ENCODE measurements at regions not wholly inside any gene's neighbourhood (a gene's known extent, or its start where the extent isn't known, plus 50 kb on each side); places are given as distances from the start of the nearest gene placed in this dataset.

DNA sequence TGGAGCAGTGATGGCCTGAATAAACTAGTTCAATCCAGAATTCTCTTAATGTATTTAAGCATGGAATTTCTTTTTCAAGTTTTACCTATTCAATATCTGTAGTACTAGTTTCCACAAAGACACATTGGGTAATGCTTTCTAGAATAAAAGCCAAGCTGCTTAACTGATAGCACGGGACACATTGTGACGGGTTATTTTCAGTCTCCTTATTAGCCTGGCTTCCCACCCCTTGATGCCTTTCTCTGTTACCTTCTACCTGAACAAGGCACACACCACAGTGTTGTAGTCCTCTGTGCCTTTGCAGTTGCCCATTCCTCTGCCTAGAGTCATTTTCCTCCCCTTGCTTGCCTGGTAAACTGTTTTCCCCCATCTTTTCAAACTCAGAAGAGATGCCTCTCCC lies 139.1 kb downstream of the HDGFL1 start:
- H3K4me1 ChIP-seq = peaks cover 0 to 9% of the 10 kb centered on the region in 2 donors
- no peaks in the 10 kb centered on the region for H3K36me3 ChIP-seq
- TF ChIP-seq, protein P1, sequence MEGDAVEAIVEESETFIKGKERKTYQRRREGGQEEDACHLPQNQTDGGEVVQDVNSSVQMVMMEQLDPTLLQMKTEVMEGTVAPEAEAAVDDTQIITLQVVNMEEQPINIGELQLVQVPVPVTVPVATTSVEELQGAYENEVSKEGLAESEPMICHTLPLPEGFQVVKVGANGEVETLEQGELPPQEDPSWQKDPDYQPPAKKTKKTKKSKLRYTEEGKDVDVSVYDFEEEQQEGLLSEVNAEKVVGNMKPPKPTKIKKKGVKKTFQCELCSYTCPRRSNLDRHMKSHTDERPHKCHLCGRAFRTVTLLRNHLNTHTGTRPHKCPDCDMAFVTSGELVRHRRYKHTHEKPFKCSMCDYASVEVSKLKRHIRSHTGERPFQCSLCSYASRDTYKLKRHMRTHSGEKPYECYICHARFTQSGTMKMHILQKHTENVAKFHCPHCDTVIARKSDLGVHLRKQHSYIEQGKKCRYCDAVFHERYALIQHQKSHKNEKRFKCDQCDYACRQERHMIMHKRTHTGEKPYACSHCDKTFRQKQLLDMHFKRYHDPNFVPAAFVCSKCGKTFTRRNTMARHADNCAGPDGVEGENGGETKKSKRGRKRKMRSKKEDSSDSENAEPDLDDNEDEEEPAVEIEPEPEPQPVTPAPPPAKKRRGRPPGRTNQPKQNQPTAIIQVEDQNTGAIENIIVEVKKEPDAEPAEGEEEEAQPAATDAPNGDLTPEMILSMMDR (IDR thresholded peaks at IDR 0.05) = no peak
- no peak overlapping the region for H3K27ac ChIP-seq
- H3K9me3 ChIP-seq = no peaks in the 10 kb centered on the region
- no peak overlapping the region for H3K4me3 ChIP-seq
- intact Hi-C loops (cut with DNase I) = no loop called here
- no peaks in the 10 kb centered on the region for H3K27me3 ChIP-seq
- no peak for DNase-seq (ENCODE audit: low spot score in 2 of 2)

DNA sequence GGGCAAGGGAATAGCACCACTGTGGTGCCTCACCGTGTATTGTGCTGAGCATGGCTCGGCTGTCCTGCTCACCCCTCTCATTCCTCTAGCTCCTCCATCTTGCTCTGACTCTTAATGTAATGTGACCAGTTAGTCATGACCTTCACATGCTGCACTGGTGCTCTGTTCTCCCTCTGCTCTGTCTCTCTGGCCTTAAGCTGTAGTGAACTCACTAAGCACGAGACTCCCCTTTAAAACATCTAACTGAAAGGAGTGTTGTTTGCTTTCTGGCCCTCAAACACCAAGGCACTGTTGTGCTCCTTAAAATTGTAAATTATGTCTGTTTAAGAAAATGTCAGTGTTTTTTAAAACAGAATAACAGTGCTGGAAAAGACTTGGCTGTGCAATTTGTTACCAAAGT lies 140.4 kb downstream of the HDGFL1 start:
- no peak for DNase-seq (ENCODE audit: low spot score in 2 of 2)
- Histone ChIP-seq H3K27me3 (no peaks in the 10 kb centered on the region), H3K27ac (no peak overlapping the region), H3K4me3 (no peak overlapping the region), H3K9me3 (no peaks in the 10 kb centered on the region), H3K4me1 (peaks cover 0 to 9% of the 10 kb centered on the region in 2 donors), H3K36me3 (no peaks in the 10 kb centered on the region)
- intact Hi-C loops (cut with DNase I) = no loop called here
- TF ChIP-seq, protein P1 (IDR thresholded peaks at IDR 0.05) = no peak

DNA sequence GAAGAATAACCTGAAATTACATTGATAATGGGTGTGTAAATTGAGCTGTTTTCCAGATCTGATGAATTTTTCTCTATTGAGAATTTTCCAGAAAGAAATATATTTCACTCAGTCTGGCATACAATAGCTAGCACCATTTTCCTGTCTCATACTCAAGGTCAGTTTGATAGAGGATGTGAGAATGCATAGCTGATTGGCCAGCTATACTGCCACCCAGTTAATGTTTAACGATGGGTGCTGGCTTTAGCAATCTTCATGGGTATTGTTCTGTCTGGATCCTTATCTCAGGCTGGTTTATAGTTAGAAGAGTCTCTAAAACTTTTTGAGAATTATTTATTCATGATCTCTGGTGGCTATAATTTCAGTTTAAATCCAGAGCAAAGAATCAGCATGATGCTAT lies 147.4 kb downstream of the HDGFL1 start:
- no peaks in the 10 kb centered on the region for H3K4me1 ChIP-seq
- no peak for DNase-seq (ENCODE audit: low spot score in 2 of 2)
- TF ChIP-seq, protein P1 (IDR thresholded peaks at IDR 0.05) = no peak
- peaks cover 0 to 6% of the 10 kb centered on the region in 2 donors for H3K9me3 ChIP-seq
- H3K27me3 ChIP-seq = no peaks in the 10 kb centered on the region
- intact Hi-C loops (cut with DNase I) = no loop called here
- H3K27ac ChIP-seq = no peak overlapping the region
- H3K4me3 ChIP-seq = no peak overlapping the region
- H3K36me3 ChIP-seq = no peaks in the 10 kb centered on the region

DNA sequence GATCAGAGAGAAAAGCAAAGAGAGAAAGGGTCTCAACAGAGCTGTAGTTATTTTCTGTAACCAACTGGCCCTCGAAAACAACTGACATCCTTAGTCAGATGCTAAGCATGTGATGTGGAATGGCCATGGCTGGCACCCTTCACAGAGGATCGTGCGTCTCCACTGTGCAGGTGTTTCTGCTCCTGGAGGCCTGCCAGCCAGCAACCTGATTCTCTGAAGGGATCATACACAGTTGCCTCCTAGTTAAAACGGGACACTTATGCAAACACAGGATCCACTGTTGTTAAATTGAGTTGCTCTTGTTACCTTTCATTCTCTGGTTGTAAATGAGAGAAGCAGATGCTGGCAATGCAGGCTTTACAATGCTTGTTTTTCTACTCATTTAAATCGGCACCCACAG lies 148.5 kb downstream of the HDGFL1 start:
- intact Hi-C loops (cut with DNase I) = no loop called here
- H3K4me3 ChIP-seq = no peak overlapping the region
- no peak overlapping the region for H3K27ac ChIP-seq
- TF ChIP-seq, protein P1 (IDR thresholded peaks at IDR 0.05) = no peak
- H3K36me3 ChIP-seq = no peaks in the 10 kb centered on the region
- H3K9me3 ChIP-seq = peaks cover 0 to 18% of the 10 kb centered on the region in 2 donors
- no peaks in the 10 kb centered on the region for H3K4me1 ChIP-seq
- H3K27me3 ChIP-seq = no peaks in the 10 kb centered on the region
- DNase-seq (ENCODE audit: low spot score in 2 of 2) = no peak

DNA sequence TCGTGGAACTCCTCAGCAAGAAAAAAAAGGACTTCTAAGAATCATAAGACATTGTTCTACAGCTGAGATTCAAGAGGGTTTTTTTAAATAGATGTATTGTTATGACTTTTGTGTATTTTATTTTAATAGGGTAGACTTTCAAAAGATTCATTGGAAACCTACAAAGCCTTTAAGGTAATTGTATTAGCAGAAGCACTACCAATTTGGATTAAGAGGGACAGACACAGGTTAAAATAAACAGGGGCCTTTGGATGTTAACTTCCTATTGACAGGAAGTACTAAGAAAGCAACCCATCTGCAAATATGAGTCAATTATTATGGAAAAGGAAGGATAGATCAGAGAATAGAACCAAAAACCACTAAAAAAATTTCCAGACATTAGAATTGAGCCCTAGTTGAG lies 153.5 kb downstream of the HDGFL1 start:
- intact Hi-C loops (cut with DNase I) = no loop called here

More for the DNA sequence above, 153.5 kb downstream of the HDGFL1 start:
- H3K4me1 ChIP-seq = no peaks in the 10 kb centered on the region
- peaks cover 0 to 30% of the 10 kb centered on the region in 2 donors for H3K9me3 ChIP-seq
- no peaks in the 10 kb centered on the region for H3K36me3 ChIP-seq
- DNase-seq (ENCODE audit: low spot score in 2 of 2) = no peak
- no peak overlapping the region for H3K27ac ChIP-seq
- H3K4me3 ChIP-seq = no peak overlapping the region
- TF ChIP-seq, protein P1 (IDR thresholded peaks at IDR 0.05) = no peak
- no peaks in the 10 kb centered on the region for H3K27me3 ChIP-seq
